Natural killer cell (primary cell): ENCODE measurements at regions not wholly inside any gene's neighbourhood (a gene's known extent, or its start where the extent isn't known, plus 50 kb on each side); places are given as distances from the start of the nearest gene placed in this dataset.

Experiments
- ATAC-seq, 3 donors: fragments of 150-1000 bp in 2 of 3; fragments of 200-7000 bp in 1 of 3; cut with Tn5 transposase; 1 replicate in 1 of 3; 2 replicates in 2 of 3; pipeline ENCODE4 v1.10.0; 2021; ENCODE audit warnings: mild to moderate bottlenecking in 2 of 3, moderate library complexity in 2 of 3
- DNase-seq, 2 donors: peaks; one replicate each; pipeline versions ENCODE4 v3.0.0 to v3.0.0-alpha.2; 2013 to 2021; ENCODE audit warnings: mixed read lengths in 1 of 2
- H3K27ac ChIP-seq: one replicate; pipeline ENCODE4 v1.5.1; 2013; ENCODE audit warnings: mild to moderate bottlenecking, low read length
- H3K27me3 ChIP-seq: one replicate; pipeline ENCODE4 v1.6.1; 2013; ENCODE audit warnings: low read length; ENCODE audit not compliant: control insufficient read depth, insufficient read depth
- H3K36me3 ChIP-seq: one replicate; pipeline ENCODE4 v1.6.1; 2013; ENCODE audit warnings: low read length; ENCODE audit not compliant: control insufficient read depth, insufficient read depth
- H3K4me1 ChIP-seq: one replicate; pipeline ENCODE4 v1.6.1; 2013; ENCODE audit warnings: low read length; ENCODE audit not compliant: control insufficient read depth, insufficient read depth
- H3K4me3 ChIP-seq: one replicate; pipeline ENCODE4 v1.5.1; 2013; ENCODE audit warnings: low read length
- H3K9me3 ChIP-seq: one replicate; pipeline ENCODE4 v1.6.1; 2013; ENCODE audit warnings: low read length; ENCODE audit not compliant: control insufficient read depth, insufficient read depth
- H3K27ac Mint-ChIP-seq, 2 donors: one replicate each; pipeline ENCODE4 v1.8.0; 2022; ENCODE audit warnings: mild to moderate bottlenecking in 2 of 2, mixed read lengths in 2 of 2, moderate library complexity in 1 of 2
- H3K27me3 Mint-ChIP-seq, 2 donors: one replicate each; pipeline ENCODE4 v1.8.0; 2022; ENCODE audit warnings: low read depth in 2 of 2, mixed read lengths in 2 of 2
- H3K36me3 Mint-ChIP-seq: one replicate; pipeline ENCODE4 v1.8.0; 2022; ENCODE audit warnings: mixed read lengths
- H3K4me1 Mint-ChIP-seq, 2 donors: one replicate each; pipeline ENCODE4 v1.8.0; 2022; ENCODE audit warnings: mixed read lengths in 2 of 2
- H3K4me3 Mint-ChIP-seq: one replicate; pipeline ENCODE4 v1.8.0; 2022; ENCODE audit warnings: mild to moderate bottlenecking, moderate library complexity, mixed read lengths
- H3K9me3 Mint-ChIP-seq, 2 donors: one replicate each; pipeline ENCODE4 v1.8.0; 2022; ENCODE audit warnings: mixed read lengths in 2 of 2
- whole genome bisulfite sequencing: methylation state at CpG from one replicate; pipeline ENCODE4 v1.1.7; 2013; ENCODE audit warnings: missing lambda C conversion rate; ENCODE audit not compliant: insufficient coverage; 5-methylcytosine and 5-hydroxymethylcytosine counted together
- intact Hi-C: fragments of 100-400 bp; cut with micrococcal nuclease; formaldehyde crosslinking; loops from one replicate; pipeline ENCODE4 v1.14.2; 2022
- TF ChIP-seq, protein P1 (sequence below): fragments of 200-600 bp; IDR thresholded peaks from one replicate; pipeline ENCODE4 v1.8.0; 2022; ENCODE audit warnings: antibody characterized with exemption

DNA sequence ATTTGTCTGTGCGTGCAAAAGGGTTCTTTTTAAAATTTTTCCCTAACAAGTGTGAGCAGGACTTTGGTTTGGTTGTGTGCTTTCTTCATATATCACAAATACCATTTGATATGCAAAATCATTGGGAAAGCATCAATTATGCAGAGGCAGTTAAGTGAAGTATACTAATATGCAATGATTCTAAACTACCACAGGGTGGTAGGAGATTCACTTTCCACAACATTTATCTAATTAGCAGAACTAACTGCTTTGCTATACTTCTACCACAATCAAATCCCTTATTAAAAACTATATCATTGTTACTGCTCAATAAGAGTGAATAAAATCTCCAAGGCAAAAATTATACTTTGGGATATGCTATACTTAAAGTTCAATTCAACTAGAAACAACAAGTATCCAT is 2738.9 kb upstream of the PCDH20 start:
- Mint-ChIP-seq H3K27me3 (no peaks in the 10 kb centered on the region), H3K27ac (no peak overlapping the region), H3K9me3 (peaks cover 10 to 16% of the 10 kb centered on the region in 2 donors), H3K4me3 (no peak overlapping the region), H3K36me3 (no peaks in the 10 kb centered on the region), H3K4me1 (no peaks in the 10 kb centered on the region)
- no peak overlapping the region for H3K27ac ChIP-seq
- TF ChIP-seq, protein P1, sequence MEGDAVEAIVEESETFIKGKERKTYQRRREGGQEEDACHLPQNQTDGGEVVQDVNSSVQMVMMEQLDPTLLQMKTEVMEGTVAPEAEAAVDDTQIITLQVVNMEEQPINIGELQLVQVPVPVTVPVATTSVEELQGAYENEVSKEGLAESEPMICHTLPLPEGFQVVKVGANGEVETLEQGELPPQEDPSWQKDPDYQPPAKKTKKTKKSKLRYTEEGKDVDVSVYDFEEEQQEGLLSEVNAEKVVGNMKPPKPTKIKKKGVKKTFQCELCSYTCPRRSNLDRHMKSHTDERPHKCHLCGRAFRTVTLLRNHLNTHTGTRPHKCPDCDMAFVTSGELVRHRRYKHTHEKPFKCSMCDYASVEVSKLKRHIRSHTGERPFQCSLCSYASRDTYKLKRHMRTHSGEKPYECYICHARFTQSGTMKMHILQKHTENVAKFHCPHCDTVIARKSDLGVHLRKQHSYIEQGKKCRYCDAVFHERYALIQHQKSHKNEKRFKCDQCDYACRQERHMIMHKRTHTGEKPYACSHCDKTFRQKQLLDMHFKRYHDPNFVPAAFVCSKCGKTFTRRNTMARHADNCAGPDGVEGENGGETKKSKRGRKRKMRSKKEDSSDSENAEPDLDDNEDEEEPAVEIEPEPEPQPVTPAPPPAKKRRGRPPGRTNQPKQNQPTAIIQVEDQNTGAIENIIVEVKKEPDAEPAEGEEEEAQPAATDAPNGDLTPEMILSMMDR: no peak
- no peaks in the 10 kb centered on the region for H3K27me3 ChIP-seq
- H3K9me3 ChIP-seq: no peaks in the 10 kb centered on the region
- WGBS: no CpG with 5 or more reads among the region's 1 CpG
- no peaks in the 10 kb centered on the region for H3K36me3 ChIP-seq
- no peaks in the 10 kb centered on the region for H3K4me1 ChIP-seq
- DNase-seq (no peak), ATAC-seq (no peak)
- intact Hi-C loops: no loop called here
- no peak overlapping the region for H3K4me3 ChIP-seq

DNA sequence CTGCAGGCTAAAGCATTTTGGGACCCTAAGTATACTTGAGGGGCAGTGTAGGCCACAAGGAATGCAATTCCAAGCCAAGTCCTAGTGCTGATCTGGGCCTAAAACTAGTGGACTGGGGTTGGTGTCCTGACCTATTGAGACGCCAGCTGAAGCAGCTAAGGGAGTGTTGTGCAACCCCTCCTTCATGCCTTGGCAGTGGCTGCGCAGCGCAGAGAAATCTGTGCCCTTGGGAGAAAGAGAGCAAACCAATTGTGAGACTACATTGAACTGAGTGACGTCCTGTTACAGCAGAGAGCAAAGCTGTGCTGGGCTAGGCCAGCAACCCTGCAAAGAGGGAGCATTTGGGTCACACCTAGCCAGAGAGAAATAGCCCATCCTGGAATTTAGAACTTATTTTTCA is 2715.0 kb upstream of the PCDH20 start:
- 89% methylated on average over 4 of the region's 4 CpGs for WGBS
- no peaks in the 10 kb centered on the region for H3K27me3 Mint-ChIP-seq
- H3K9me3 ChIP-seq: peaks cover 20% of the 10 kb centered on the region
- TF ChIP-seq, protein P1: no peak
- peaks cover 13% of the 10 kb centered on the region for H3K36me3 Mint-ChIP-seq
- H3K27me3 ChIP-seq: no peaks in the 10 kb centered on the region
- intact Hi-C loops: no loop called here
- no peak overlapping the region for H3K27ac Mint-ChIP-seq
- no peaks in the 10 kb centered on the region for H3K4me1 ChIP-seq
- peaks cover 20 to 21% of the 10 kb centered on the region in 2 donors for H3K9me3 Mint-ChIP-seq
- H3K4me3 Mint-ChIP-seq: no peak overlapping the region
- no peak overlapping the region for H3K27ac ChIP-seq
- no peaks in the 10 kb centered on the region for H3K36me3 ChIP-seq
- DNase-seq (no peak), ATAC-seq (no peak)
- H3K4me3 ChIP-seq: no peak overlapping the region
- no peaks in the 10 kb centered on the region for H3K4me1 Mint-ChIP-seq

DNA sequence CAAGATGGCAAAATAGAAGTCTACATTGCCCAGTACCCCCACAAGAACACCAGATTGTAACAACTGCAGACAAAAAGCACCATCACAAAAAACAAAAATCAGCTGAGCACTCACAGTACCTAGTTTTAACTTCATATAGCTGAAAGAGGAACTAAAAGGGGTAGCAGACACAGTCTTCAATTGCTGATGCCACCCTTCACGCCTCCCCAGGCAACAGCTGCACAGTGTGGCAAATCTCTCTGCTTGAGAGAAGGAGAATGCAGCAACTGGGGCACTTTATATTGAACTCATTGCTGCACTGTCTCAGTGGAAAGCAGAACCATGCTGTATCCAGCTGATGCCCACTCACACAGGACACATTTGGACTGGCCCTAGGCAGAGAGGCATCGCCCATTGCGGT is 2714.5 kb upstream of the PCDH20 start:
- intact Hi-C loops: no loop called here
- H3K27me3 Mint-ChIP-seq: no peaks in the 10 kb centered on the region
- TF ChIP-seq, protein P1: no peak
- H3K4me3 Mint-ChIP-seq: no peak overlapping the region
- Histone ChIP-seq H3K27ac (no peak overlapping the region), H3K4me3 (no peak overlapping the region), H3K27me3 (no peaks in the 10 kb centered on the region), H3K9me3 (peaks cover 20% of the 10 kb centered on the region), H3K36me3 (no peaks in the 10 kb centered on the region), H3K4me1 (no peaks in the 10 kb centered on the region)
- H3K9me3 Mint-ChIP-seq: peaks cover 20 to 22% of the 10 kb centered on the region in 2 donors
- ATAC-seq (no peak), DNase-seq (no peak)
- no peak overlapping the region for H3K27ac Mint-ChIP-seq
- WGBS: 78% methylated on average over 3 of the region's 3 CpGs
- H3K4me1 Mint-ChIP-seq: no peaks in the 10 kb centered on the region
- peaks cover 13% of the 10 kb centered on the region for H3K36me3 Mint-ChIP-seq

DNA sequence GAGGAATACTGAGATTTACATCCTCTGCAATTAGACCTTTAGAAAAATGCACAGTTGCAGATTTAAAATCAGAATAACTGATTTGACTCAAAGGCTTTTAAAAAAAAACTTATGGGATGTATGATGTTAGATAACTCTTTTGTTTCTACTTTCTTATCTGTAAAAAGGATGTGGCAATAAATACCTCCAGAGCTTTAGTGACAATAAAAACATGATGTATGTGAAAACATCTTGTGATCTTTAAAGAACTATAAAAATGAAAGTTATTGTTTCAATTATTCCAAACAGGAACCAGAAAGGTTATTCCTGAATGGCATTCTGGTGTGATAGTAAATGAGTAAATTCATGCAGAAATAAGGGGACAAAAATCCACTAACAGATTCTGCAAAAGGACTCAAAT is 2712.2 kb upstream of the PCDH20 start:
- H3K9me3 Mint-ChIP-seq: peaks cover 8 to 14% of the 10 kb centered on the region in 2 donors
- no peaks in the 10 kb centered on the region for H3K27me3 Mint-ChIP-seq
- H3K27ac ChIP-seq: no peak overlapping the region
- H3K36me3 Mint-ChIP-seq: peaks cover 9% of the 10 kb centered on the region
- H3K4me3 Mint-ChIP-seq: no peak overlapping the region
- H3K4me1 Mint-ChIP-seq: no peaks in the 10 kb centered on the region
- no peak overlapping the region for H3K27ac Mint-ChIP-seq
- no peaks in the 10 kb centered on the region for H3K4me1 ChIP-seq
- ATAC-seq: no peak
- H3K9me3 ChIP-seq: peaks cover 16% of the 10 kb centered on the region
- DNase-seq: no peak
- intact Hi-C loops: no loop called here
- H3K36me3 ChIP-seq: no peaks in the 10 kb centered on the region
- no peaks in the 10 kb centered on the region for H3K27me3 ChIP-seq
- H3K4me3 ChIP-seq: no peak overlapping the region
- TF ChIP-seq, protein P1: no peak
